GM20431 (cell line): ENCODE measurements at regions not wholly inside any gene's neighbourhood (a gene's known extent, or its start where the extent isn't known, plus 50 kb on each side); places are given as distances from the start of the nearest gene placed in this dataset.

ENCODE experiments used
- in situ Hi-C: fragments of 300-500 bp; cut with MseI, MboI; formaldehyde crosslinking; loops from one replicate; pipeline ENCODE4 v1.15.0; 2020; ENCODE audit warnings: low sequenced_read_pairs; ENCODE audit not compliant: unreplicated experiment

GRCh38 chr9:105057551-105057950 is 129.6 kb upstream of the ABCA1 start:
- in situ Hi-C loops = no loop called here

- in situ Hi-C loops = no loop called here
These were observed 131.3 kb upstream of the ABCA1 start for GRCh38 chr9:105059252-105059651.

GRCh38 chr9:105062222-105062855 is 134.4 kb upstream of the ABCA1 start:
- in situ Hi-C loops = no loop called here

- in situ Hi-C loops = no loop called here
These were observed 136.5 kb upstream of the ABCA1 start for GRCh38 chr9:105064248-105065097.

- in situ Hi-C loops = no loop called here
These were observed 137.4 kb upstream of the ABCA1 start for GRCh38 chr9:105065098-105066088.

- in situ Hi-C loops = no loop called here
These were observed 138.4 kb upstream of the ABCA1 start for GRCh38 chr9:105066275-105066865.

- in situ Hi-C loops = no loop called here
These were observed 140.1 kb upstream of the ABCA1 start for GRCh38 chr9:105067895-105068580.

GRCh38 chr9:105069285-105069684 is 141.3 kb upstream of the ABCA1 start:
- in situ Hi-C loops = no loop called here

GRCh38 chr9:105069696-105070095 is 141.7 kb upstream of the ABCA1 start:
- in situ Hi-C loops = no loop called here

- in situ Hi-C loops = no loop called here
These were observed 142.2 kb upstream of the ABCA1 start for GRCh38 chr9:105070176-105070575.

GRCh38 chr9:105072476-105072875 is 144.5 kb upstream of the ABCA1 start:
- in situ Hi-C loops = no loop called here

GRCh38 chr9:105073147-105073546 is 145.2 kb upstream of the ABCA1 start:
- in situ Hi-C loops = no loop called here

- in situ Hi-C loops = no loop called here
These were observed 146.5 kb upstream of the ABCA1 start for GRCh38 chr9:105074491-105074890.

- in situ Hi-C loops = no loop called here
These were observed 148.8 kb upstream of the ABCA1 start for GRCh38 chr9:105076729-105077128.

- in situ Hi-C loops = no loop called here
These were observed 151.5 kb upstream of the ABCA1 start for GRCh38 chr9:105079457-105079856.

GRCh38 chr9:105082843-105083242 is 154.9 kb upstream of the ABCA1 start:
- in situ Hi-C loops = no loop called here

GRCh38 chr9:105083256-105083655 is 155.3 kb upstream of the ABCA1 start:
- in situ Hi-C loops = no loop called here

- in situ Hi-C loops = no loop called here
These were observed 156.2 kb upstream of the SLC44A1 start for GRCh38 chr9:105087910-105088898.
